Erythroblast (primary cell): ENCODE measurements at regions not wholly inside any gene's neighbourhood (a gene's known extent, or its start where the extent isn't known, plus 50 kb on each side); places are given as distances from the start of the nearest gene placed in this dataset.

Source experiments
- DNase-seq, 2 experiments: peaks; one replicate each; lab custom pipeline; 2025; lab: John Stamatoyannopoulos, UW
- GATA1 ChIP-seq: IDR thresholded peaks from 2 replicates; pipeline ENCODE4 v1.6.1; 2011; ENCODE audit warnings: low read depth, mild to moderate bottlenecking, control low read depth, low read length, moderate library complexity
- POLR2A ChIP-seq: IDR thresholded peaks from 2 replicates; pipeline ENCODE4 v1.6.1; 2011; ENCODE audit warnings: mild to moderate bottlenecking, low read length

GRCh38 chr11:86160541-86161149, 83.9 kb upstream of the EED start:
- no peak for TF ChIP-seq GATA1
- TF ChIP-seq POLR2A = no peak
- DNase-seq = peak; percentile 49 to 77

- no peak for TF ChIP-seq POLR2A
- TF ChIP-seq GATA1 = no peak
- no peak for DNase-seq
Observed at GRCh38 chr11:86159581-86159891, 85.0 kb upstream of the EED start.

GRCh38 chr11:86158704-86159580, 85.6 kb upstream of the EED start:
- TF ChIP-seq GATA1 (no peak), POLR2A (peak; percentile 31)

GRCh38 chr11:86157797-86158378, 86.7 kb upstream of the EED start:
- TF ChIP-seq GATA1 (no peak), POLR2A (no peak)

More at GRCh38 chr11:86158704-86159580, 85.6 kb upstream of the EED start:
- DNase-seq = peak; percentile 72 to 80

GRCh38 chr11:86156397-86156955, 87.6 kb upstream of the PICALM start:
- TF ChIP-seq GATA1 (no peak), POLR2A (no peak)
- DNase-seq = no peak

More at GRCh38 chr11:86157797-86158378, 86.7 kb upstream of the EED start:
- no peak for DNase-seq

GRCh38 chr11:86155200-86155844, 86.4 kb upstream of the PICALM start:
- TF ChIP-seq GATA1 = no peak
- no peak for TF ChIP-seq POLR2A
- peak; percentile 38 to 48 for DNase-seq

GRCh38 chr11:86153439-86153838, 84.6 kb upstream of the PICALM start:
- no peak for DNase-seq
- TF ChIP-seq POLR2A = no peak
- no peak for TF ChIP-seq GATA1

GRCh38 chr11:86152901-86153300, 84.0 kb upstream of the PICALM start:
- no peak for DNase-seq
- no peak for TF ChIP-seq GATA1
- TF ChIP-seq POLR2A = no peak

- DNase-seq = no peak
- TF ChIP-seq GATA1 (no peak), POLR2A (no peak)
Observed at GRCh38 chr11:86152006-86152862, 83.3 kb upstream of the PICALM start.

GRCh38 chr11:86151174-86152005, 82.5 kb upstream of the PICALM start:
- TF ChIP-seq POLR2A = peak; percentile 49
- TF ChIP-seq GATA1 = peak; percentile 84
- DNase-seq = peak; percentile 94 to 98

- no peak for DNase-seq
- TF ChIP-seq POLR2A = no peak
- TF ChIP-seq GATA1 = no peak
Observed at GRCh38 chr11:86150847-86151173, 81.9 kb upstream of the PICALM start.

- no peak for TF ChIP-seq POLR2A
- no peak for TF ChIP-seq GATA1
- DNase-seq = no peak
Observed at GRCh38 chr11:86149792-86150191, 80.9 kb upstream of the PICALM start.
